ENCODE measurements at regions not wholly inside any gene's neighbourhood (a gene's known extent, or its start where the extent isn't known, plus 50 kb on each side); places are given as distances from the start of the nearest gene placed in this dataset.

DNA sequence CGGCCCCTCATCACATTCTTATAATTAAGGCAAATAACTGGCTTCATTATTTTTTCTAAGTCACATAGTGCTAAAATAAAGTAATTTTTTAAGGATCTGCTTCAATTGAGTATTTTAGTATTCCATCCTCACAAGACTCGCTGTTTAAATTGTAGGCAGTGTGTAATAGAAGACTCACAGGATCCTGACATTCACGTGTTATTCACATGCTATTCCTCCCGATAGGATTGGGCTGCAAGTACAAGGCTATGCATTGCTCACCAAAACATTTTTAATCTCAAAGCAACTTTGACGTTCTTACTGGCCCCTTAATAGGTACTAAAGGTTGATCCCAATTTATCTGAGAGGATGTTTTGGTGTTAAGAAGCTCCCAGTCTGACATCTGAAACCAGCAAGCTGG lies 127.6 kb upstream of the L3MBTL4 start:
- no peak for DNase-seq
- Histone ChIP-seq H3K9ac (ENCODE audit: insufficient read depth, low read length, poor library complexity, severe bottlenecking) (no peak overlapping the region), H3K4me2 (replicated peaks; ENCODE audit: extremely low read depth, low read length, poor library complexity, severe bottlenecking) (no peak overlapping the region), H2AFZ (ENCODE audit: insufficient read depth, low read depth, low read length, poor library complexity, severe bottlenecking) (no peak overlapping the region), H3K79me2 (ENCODE audit: insufficient read depth, low read length) (no peaks in the 10 kb centered on the region), H3K9me3 (replicated peaks in 1 of 2; ENCODE audit: control insufficient read depth in 1 of 2, insufficient read depth in 1 of 2, low read length in 2 of 2) (no peaks in the 10 kb centered on the region), H4K20me1 (ENCODE audit: insufficient read depth, low read length) (no peaks in the 10 kb centered on the region), H3K4me1 (ENCODE audit: control insufficient read depth in 1 of 2, insufficient read depth in 2 of 2, low read length in 2 of 2) (no peaks in the 10 kb centered on the region), H3K36me3 (replicated peaks in 1 of 2; ENCODE audit: control insufficient read depth in 1 of 2, insufficient read depth in 2 of 2, low read length in 2 of 2) (no peaks in the 10 kb centered on the region), H3K4me3 (replicated peaks in 1 of 3; ENCODE audit: low read depth in 2 of 3, low read length in 3 of 3) (no peak overlapping the region), H3K27me3 (ENCODE audit: control insufficient read depth in 2 of 2, insufficient read depth in 2 of 2, low read length in 2 of 2) (no peaks in the 10 kb centered on the region), H3K27ac (ENCODE audit: low read depth in 1 of 2, low read length in 2 of 2) (no peak overlapping the region)
- H3K27ac Mint-ChIP-seq: no peak overlapping the region
- no peaks in the 10 kb centered on the region for H3K36me3 Mint-ChIP-seq
- H3K4me1 Mint-ChIP-seq: no peaks in the 10 kb centered on the region
- no CpG with 5 or more reads among the region's 5 CpGs for WGBS (ENCODE audit: insufficient coverage)
- no peak overlapping the region for H3K4me3 Mint-ChIP-seq
- intact Hi-C loops (cut with micrococcal nuclease): no loop called here
- TF ChIP-seq, protein P1, sequence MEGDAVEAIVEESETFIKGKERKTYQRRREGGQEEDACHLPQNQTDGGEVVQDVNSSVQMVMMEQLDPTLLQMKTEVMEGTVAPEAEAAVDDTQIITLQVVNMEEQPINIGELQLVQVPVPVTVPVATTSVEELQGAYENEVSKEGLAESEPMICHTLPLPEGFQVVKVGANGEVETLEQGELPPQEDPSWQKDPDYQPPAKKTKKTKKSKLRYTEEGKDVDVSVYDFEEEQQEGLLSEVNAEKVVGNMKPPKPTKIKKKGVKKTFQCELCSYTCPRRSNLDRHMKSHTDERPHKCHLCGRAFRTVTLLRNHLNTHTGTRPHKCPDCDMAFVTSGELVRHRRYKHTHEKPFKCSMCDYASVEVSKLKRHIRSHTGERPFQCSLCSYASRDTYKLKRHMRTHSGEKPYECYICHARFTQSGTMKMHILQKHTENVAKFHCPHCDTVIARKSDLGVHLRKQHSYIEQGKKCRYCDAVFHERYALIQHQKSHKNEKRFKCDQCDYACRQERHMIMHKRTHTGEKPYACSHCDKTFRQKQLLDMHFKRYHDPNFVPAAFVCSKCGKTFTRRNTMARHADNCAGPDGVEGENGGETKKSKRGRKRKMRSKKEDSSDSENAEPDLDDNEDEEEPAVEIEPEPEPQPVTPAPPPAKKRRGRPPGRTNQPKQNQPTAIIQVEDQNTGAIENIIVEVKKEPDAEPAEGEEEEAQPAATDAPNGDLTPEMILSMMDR (IDR thresholded peaks at IDR 0.05): no peak
- H3K27me3 Mint-ChIP-seq (ENCODE audit: low read depth in 3 of 3): no peaks in the 10 kb centered on the region
- no peaks in the 10 kb centered on the region for H3K9me3 Mint-ChIP-seq

DNA sequence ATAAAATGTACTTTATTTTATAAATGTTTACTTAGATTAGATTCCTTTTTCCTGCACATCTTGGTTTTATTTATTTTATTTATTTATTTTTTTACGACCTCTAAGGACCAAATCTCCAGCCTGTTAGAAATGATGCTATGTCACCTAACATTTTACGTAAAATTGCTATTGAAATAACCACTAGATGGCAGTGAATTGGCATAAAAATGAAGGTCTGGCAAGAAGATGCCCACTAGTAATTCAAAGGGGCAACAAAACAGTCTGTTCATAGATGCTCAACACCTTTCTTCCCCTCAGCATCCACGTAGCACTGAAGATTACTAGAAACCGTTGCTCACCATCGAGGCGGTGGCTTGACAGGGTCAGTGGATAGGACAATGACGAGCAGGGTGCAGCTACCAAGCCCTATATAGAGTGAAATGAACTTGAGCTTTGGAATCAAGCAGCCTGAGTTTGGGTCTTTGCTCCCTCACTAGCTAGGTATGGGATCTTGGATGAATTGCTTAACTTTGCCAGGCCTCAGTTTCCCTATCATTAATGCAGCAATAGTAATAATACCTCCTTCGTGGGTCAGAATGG lies 128.7 kb upstream of the L3MBTL4 start:
- no peak overlapping the region for H3K9ac ChIP-seq (ENCODE audit: insufficient read depth, low read length, poor library complexity, severe bottlenecking)
- H3K9me3 ChIP-seq (replicated peaks in 1 of 2; ENCODE audit: control insufficient read depth in 1 of 2, insufficient read depth in 1 of 2, low read length in 2 of 2): no peaks in the 10 kb centered on the region
- 56% methylated on average over 4 of the region's 8 CpGs for WGBS (ENCODE audit: insufficient coverage)
- no peak overlapping the region for H3K4me3 ChIP-seq (replicated peaks in 1 of 3; ENCODE audit: low read depth in 2 of 3, low read length in 3 of 3)
- H3K4me1 ChIP-seq (ENCODE audit: control insufficient read depth in 1 of 2, insufficient read depth in 2 of 2, low read length in 2 of 2): no peaks in the 10 kb centered on the region
- intact Hi-C loops (cut with micrococcal nuclease): no loop called here
- peaks cover 0 to 2% (median 0%) of the 10 kb centered on the region in 3 donors for H3K27me3 Mint-ChIP-seq (ENCODE audit: low read depth in 3 of 3)
- TF ChIP-seq, protein P1 (IDR thresholded peaks at IDR 0.05): peak; percentile 30
- no peaks in the 10 kb centered on the region for H3K36me3 ChIP-seq (replicated peaks in 1 of 2; ENCODE audit: control insufficient read depth in 1 of 2, insufficient read depth in 2 of 2, low read length in 2 of 2)
- no peak for DNase-seq
- no peaks in the 10 kb centered on the region for H3K79me2 ChIP-seq (ENCODE audit: insufficient read depth, low read length)
- no peaks in the 10 kb centered on the region for H3K27me3 ChIP-seq (ENCODE audit: control insufficient read depth in 2 of 2, insufficient read depth in 2 of 2, low read length in 2 of 2)
- no peak overlapping the region for H3K4me3 Mint-ChIP-seq
- no peak overlapping the region for H3K27ac ChIP-seq (ENCODE audit: low read depth in 1 of 2, low read length in 2 of 2)
- no peak overlapping the region for H3K4me2 ChIP-seq (replicated peaks; ENCODE audit: extremely low read depth, low read length, poor library complexity, severe bottlenecking)
- H3K27ac Mint-ChIP-seq: no peak overlapping the region
- no peak overlapping the region for H2AFZ ChIP-seq (ENCODE audit: insufficient read depth, low read depth, low read length, poor library complexity, severe bottlenecking)
- H4K20me1 ChIP-seq (ENCODE audit: insufficient read depth, low read length): no peaks in the 10 kb centered on the region
- H3K4me1 Mint-ChIP-seq: no peaks in the 10 kb centered on the region
- H3K36me3 Mint-ChIP-seq: no peaks in the 10 kb centered on the region
- H3K9me3 Mint-ChIP-seq: no peaks in the 10 kb centered on the region

Data from CD14-positive monocyte (primary cell).